KMS-11 (cell line): ENCODE measurements at regions not wholly inside any gene's neighbourhood (a gene's known extent, or its start where the extent isn't known, plus 50 kb on each side); places are given as distances from the start of the nearest gene placed in this dataset.

ENCODE experiments used
- H2AFZ ChIP-seq: fragments of 200-600 bp; sonication (generic); 2 replicates; pipeline ENCODE4 v1.6.1; 2016; ENCODE audit warnings: antibody characterized with exemption, mixed run types, low read depth
- H3K27ac ChIP-seq: fragments of 200-600 bp; sonication (generic); 2 replicates; pipeline ENCODE4 v1.6.1; 2016; ENCODE audit warnings: mild to moderate bottlenecking, mixed run types
- H3K27me3 ChIP-seq: fragments of 200-600 bp; sonication (generic); 2 replicates; pipeline ENCODE4 v1.6.1; 2017; ENCODE audit warnings: mild to moderate bottlenecking, low read depth, mixed run types, moderate library complexity; ENCODE audit not compliant: insufficient read depth
- H3K36me3 ChIP-seq: fragments of 200-600 bp; sonication (generic); 2 replicates; pipeline ENCODE4 v1.6.1; 2017; ENCODE audit warnings: mild to moderate bottlenecking, mixed run types; ENCODE audit not compliant: insufficient read depth
- H3K4me1 ChIP-seq: fragments of 200-600 bp; sonication (generic); 2 replicates; pipeline ENCODE4 v1.6.1; 2016; ENCODE audit warnings: mild to moderate bottlenecking, low read depth, mixed run types; ENCODE audit not compliant: poor library complexity, severe bottlenecking
- H3K4me2 ChIP-seq: fragments of 200-600 bp; sonication (generic); 2 replicates; pipeline ENCODE4 v1.7.0; 2016; ENCODE audit warnings: mild to moderate bottlenecking, mixed run types
- H3K4me3 ChIP-seq: fragments of 200-600 bp; sonication (generic); IDR thresholded peaks from 2 replicates; pipeline ENCODE4 v1.6.1; 2017; ENCODE audit warnings: low read depth, low read length, mixed read lengths; ENCODE audit not compliant: insufficient read depth
- H3K79me2 ChIP-seq: fragments of 200-600 bp; sonication (generic); 2 replicates; pipeline ENCODE4 v1.6.1; 2016; ENCODE audit warnings: low read depth, mixed run types; ENCODE audit not compliant: insufficient read depth
- H3K9ac ChIP-seq: fragments of 200-600 bp; sonication (generic); 2 replicates; pipeline ENCODE4 v1.6.1; 2016; ENCODE audit warnings: mild to moderate bottlenecking, mixed run types
- H4K20me1 ChIP-seq: fragments of 200-600 bp; sonication (generic); 2 replicates; pipeline ENCODE4 v1.6.1; 2016; ENCODE audit warnings: mild to moderate bottlenecking, mixed run types; ENCODE audit not compliant: insufficient read depth
- CTCF ChIP-seq: fragments of 200-600 bp; sonication (generic); conservative IDR thresholded peaks from 2 replicates; pipeline ENCODE4 v1.6.1; 2017; ENCODE audit warnings: low read depth, mild to moderate bottlenecking, antibody characterized with exemption, low read length, moderate library complexity, mixed read lengths

GRCh38 chr11:87957961-87958360 is 217.3 kb downstream of the RAB38 start:
- no peak overlapping the region for H2AFZ ChIP-seq
- no peaks in the 10 kb centered on the region for H3K79me2 ChIP-seq
- H3K4me1 ChIP-seq = no peaks in the 10 kb centered on the region
- H4K20me1 ChIP-seq = no peaks in the 10 kb centered on the region
- no peak for TF ChIP-seq CTCF
- H3K27me3 ChIP-seq = no peaks in the 10 kb centered on the region
- no peak overlapping the region for H3K4me2 ChIP-seq
- no peaks in the 10 kb centered on the region for H3K36me3 ChIP-seq
- H3K4me3 ChIP-seq = no peak overlapping the region
- H3K9ac ChIP-seq = no peak overlapping the region
- H3K27ac ChIP-seq = no peak overlapping the region

- no peaks in the 10 kb centered on the region for H3K36me3 ChIP-seq
- H4K20me1 ChIP-seq = no peaks in the 10 kb centered on the region
- no peaks in the 10 kb centered on the region for H3K79me2 ChIP-seq
- no peak overlapping the region for H3K27ac ChIP-seq
- no peak overlapping the region for H3K4me3 ChIP-seq
- no peaks in the 10 kb centered on the region for H3K4me1 ChIP-seq
- no peaks in the 10 kb centered on the region for H3K27me3 ChIP-seq
- no peak for TF ChIP-seq CTCF
- no peak overlapping the region for H2AFZ ChIP-seq
- H3K4me2 ChIP-seq = no peak overlapping the region
- H3K9ac ChIP-seq = no peak overlapping the region
Measured at GRCh38 chr11:87954476-87954875, 220.8 kb downstream of the RAB38 start.

- no peaks in the 10 kb centered on the region for H3K4me1 ChIP-seq
- no peaks in the 10 kb centered on the region for H3K36me3 ChIP-seq
- no peaks in the 10 kb centered on the region for H3K27me3 ChIP-seq
- no peaks in the 10 kb centered on the region for H3K79me2 ChIP-seq
- no peak overlapping the region for H3K4me3 ChIP-seq
- no peak overlapping the region for H3K27ac ChIP-seq
- no peaks in the 10 kb centered on the region for H4K20me1 ChIP-seq
- H3K4me2 ChIP-seq = no peak overlapping the region
- no peak overlapping the region for H2AFZ ChIP-seq
- H3K9ac ChIP-seq = no peak overlapping the region
- no peak for TF ChIP-seq CTCF
Measured at GRCh38 chr11:87942786-87943185, 232.5 kb downstream of the RAB38 start.

GRCh38 chr11:87934182-87934581 is 241.1 kb downstream of the RAB38 start:
- Histone ChIP-seq H4K20me1 (no peaks in the 10 kb centered on the region), H3K27me3 (no peaks in the 10 kb centered on the region), H3K4me1 (no peaks in the 10 kb centered on the region), H3K9ac (no peak overlapping the region), H3K79me2 (no peaks in the 10 kb centered on the region), H2AFZ (no peak overlapping the region), H3K36me3 (no peaks in the 10 kb centered on the region), H3K27ac (no peak overlapping the region), H3K4me3 (no peak overlapping the region), H3K4me2 (no peak overlapping the region)
- no peak for TF ChIP-seq CTCF
